PC-3 (cell line): ENCODE measurements at regions not wholly inside any gene's neighbourhood (a gene's known extent, or its start where the extent isn't known, plus 50 kb on each side); places are given as distances from the start of the nearest gene placed in this dataset.

ENCODE experiments used
- ATAC-seq: fragments of 200-7000 bp; cut with Tn5 transposase; 2 replicates; pipeline ENCODE4 v1.9.1; 2020; ENCODE audit warnings: mild to moderate bottlenecking, moderate library complexity
- BruUV-seq: library from RNA; stranded (reverse); fragments of 400-500 nt; replicated peaks from 2 replicates; lab custom pipeline; 2021; lab: Mats Ljungman, UMichigan
- CTCF ChIA-PET: fragments of 300-600 bp; sonication (Branson Sonifier 250); formaldehyde crosslinking; loops from one replicate; lab custom pipeline; 2022; ENCODE audit warnings: antibody characterized with exemption; lab: Charles Lee
- POLR2A ChIA-PET: fragments of 300-600 bp; sonication (Branson Sonifier 250); formaldehyde crosslinking; loops from one replicate; lab custom pipeline; 2022; ENCODE audit warnings: antibody characterized with exemption; ENCODE audit not compliant: unreplicated experiment; lab: Charles Lee
- DNase-seq: peaks from one replicate; pipeline ENCODE4 v3.0.0-alpha.2; 2015
- H2AFZ ChIP-seq: fragments of 300-600 bp; sonication (generic); 2 replicates; pipeline ENCODE4 v1.6.0; 2016; ENCODE audit warnings: antibody characterized with exemption, low read length
- H3F3A ChIP-seq: fragments of 300-600 bp; sonication (generic); one replicate; pipeline ENCODE4 v1.6.0; 2017; ENCODE audit warnings: antibody characterized with exemption, low read length, control low read depth, mild to moderate bottlenecking; ENCODE audit not compliant: unreplicated experiment
- H3K27ac ChIP-seq: fragments of 300-600 bp; sonication (generic); 2 replicates; pipeline ENCODE4 v1.5.1; 2016; ENCODE audit warnings: mild to moderate bottlenecking, low read length
- H3K27me3 ChIP-seq: fragments of 300-600 bp; sonication (generic); 2 replicates; pipeline ENCODE4 v1.6.1; 2016; ENCODE audit warnings: low read length, mixed read lengths
- H3K36me3 ChIP-seq: fragments of 300-600 bp; sonication (generic); 2 replicates; pipeline ENCODE4 v1.6.1; 2016; ENCODE audit warnings: low read depth, mixed run types, low read length, mixed read lengths
- H3K4me1 ChIP-seq: fragments of 300-600 bp; sonication (generic); 2 replicates; pipeline ENCODE4 v1.5.1; 2016; ENCODE audit warnings: low read length; ENCODE audit not compliant: insufficient read depth
- H3K4me2 ChIP-seq: fragments of 300-600 bp; sonication (generic); 2 replicates; pipeline ENCODE4 v1.6.0; 2016; ENCODE audit warnings: low read length
- H3K4me3 ChIP-seq: fragments of 300-600 bp; sonication (generic); 2 replicates; pipeline ENCODE4 v1.5.1; 2016; ENCODE audit warnings: mild to moderate bottlenecking, low read length, mixed read lengths
- H3K79me2 ChIP-seq: fragments of 300-600 bp; sonication (generic); 2 replicates; pipeline ENCODE4 v1.6.1; 2017; ENCODE audit warnings: low read length, mixed read lengths
- H3K9ac ChIP-seq: fragments of 300-600 bp; sonication (generic); 2 replicates; pipeline ENCODE4 v1.6.0; 2016; ENCODE audit warnings: mild to moderate bottlenecking, low read length
- H3K9me2 ChIP-seq: fragments of 300-600 bp; sonication (generic); replicated peaks from 2 replicates; pipeline ENCODE4 v1.6.1; 2016; ENCODE audit warnings: mixed run types, low read length, mixed read lengths
- H3K9me3 ChIP-seq: fragments of 300-600 bp; sonication (generic); 2 replicates; pipeline ENCODE4 v1.6.1; 2016; ENCODE audit warnings: low read length, mixed read lengths
- H4K20me1 ChIP-seq: fragments of 300-600 bp; sonication (generic); 2 replicates; pipeline ENCODE4 v1.6.1; 2016; ENCODE audit warnings: low read length, mixed read lengths
- EZH2 ChIP-seq: fragments of 300-600 bp; sonication (generic); IDR thresholded peaks from one replicate; pipeline ENCODE4 v1.6.1; 2017; ENCODE audit warnings: antibody characterized with exemption, mild to moderate bottlenecking, low read length; ENCODE audit not compliant: unreplicated experiment
- EZH2phosphoT487 ChIP-seq: fragments of 300-600 bp; sonication (generic); IDR thresholded peaks from 2 replicates; pipeline ENCODE4 v1.6.1; 2018; ENCODE audit warnings: mild to moderate bottlenecking, antibody characterized with exemption, low read length, borderline replicate concordance
- intact Hi-C: fragments of 100-400 bp; cut with micrococcal nuclease; formaldehyde crosslinking; loops from 2 replicates; pipeline ENCODE4 v1.9.0; 2023
- TF ChIP-seq, protein P1 (sequence below): fragments of 300-600 bp; sonication (generic); conservative IDR thresholded peaks from 2 replicates; pipeline ENCODE4 v1.5.1; 2017; ENCODE audit warnings: antibody characterized with exemption, low read depth, mild to moderate bottlenecking, low read length

GRCh38 chr7:153090209-153090608 lies 330.7 kb downstream of the ACTR3B start:
- Histone ChIP-seq H3K9ac (no peak overlapping the region), H3K36me3 (no peaks in the 10 kb centered on the region), H3K9me3 (no peaks in the 10 kb centered on the region), H3F3A (no peaks in the 10 kb centered on the region), H3K9me2 (no peaks in the 10 kb centered on the region), H2AFZ (no peak overlapping the region), H3K27ac (no peak overlapping the region), H3K27me3 (peaks cover 52% of the 10 kb centered on the region), H3K4me1 (no peaks in the 10 kb centered on the region), H3K4me3 (no peak overlapping the region), H3K79me2 (no peaks in the 10 kb centered on the region), H3K4me2 (no peak overlapping the region), H4K20me1 (no peaks in the 10 kb centered on the region)
- ChIA-PET POLR2A (no interaction called here), CTCF (no interaction called here)
- no peak for DNase-seq
- no peak for ATAC-seq
- intact Hi-C loops, result no loop called here
- no TSS peak for BruUV-seq
- TF ChIP-seq EZH2 (no peak), EZH2phosphoT487 (no peak)
- TF ChIP-seq, protein P1, sequence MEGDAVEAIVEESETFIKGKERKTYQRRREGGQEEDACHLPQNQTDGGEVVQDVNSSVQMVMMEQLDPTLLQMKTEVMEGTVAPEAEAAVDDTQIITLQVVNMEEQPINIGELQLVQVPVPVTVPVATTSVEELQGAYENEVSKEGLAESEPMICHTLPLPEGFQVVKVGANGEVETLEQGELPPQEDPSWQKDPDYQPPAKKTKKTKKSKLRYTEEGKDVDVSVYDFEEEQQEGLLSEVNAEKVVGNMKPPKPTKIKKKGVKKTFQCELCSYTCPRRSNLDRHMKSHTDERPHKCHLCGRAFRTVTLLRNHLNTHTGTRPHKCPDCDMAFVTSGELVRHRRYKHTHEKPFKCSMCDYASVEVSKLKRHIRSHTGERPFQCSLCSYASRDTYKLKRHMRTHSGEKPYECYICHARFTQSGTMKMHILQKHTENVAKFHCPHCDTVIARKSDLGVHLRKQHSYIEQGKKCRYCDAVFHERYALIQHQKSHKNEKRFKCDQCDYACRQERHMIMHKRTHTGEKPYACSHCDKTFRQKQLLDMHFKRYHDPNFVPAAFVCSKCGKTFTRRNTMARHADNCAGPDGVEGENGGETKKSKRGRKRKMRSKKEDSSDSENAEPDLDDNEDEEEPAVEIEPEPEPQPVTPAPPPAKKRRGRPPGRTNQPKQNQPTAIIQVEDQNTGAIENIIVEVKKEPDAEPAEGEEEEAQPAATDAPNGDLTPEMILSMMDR, result no peak

- Histone ChIP-seq H3F3A (no peaks in the 10 kb centered on the region), H4K20me1 (no peaks in the 10 kb centered on the region), H3K36me3 (no peaks in the 10 kb centered on the region), H3K27me3 (peaks cover 49% of the 10 kb centered on the region), H3K79me2 (no peaks in the 10 kb centered on the region), H3K4me2 (no peak overlapping the region), H3K4me3 (no peak overlapping the region), H2AFZ (no peak overlapping the region), H3K27ac (no peak overlapping the region), H3K9ac (no peak overlapping the region), H3K9me2 (no peaks in the 10 kb centered on the region), H3K4me1 (no peaks in the 10 kb centered on the region), H3K9me3 (no peaks in the 10 kb centered on the region)
- intact Hi-C loops, result no loop called here
- no peak for ATAC-seq
- no TSS peak for BruUV-seq
- POLR2A ChIA-PET, result no interaction called here
- DNase-seq, result no peak
- TF ChIP-seq EZH2phosphoT487 (no peak), EZH2 (no peak)
- TF ChIP-seq, protein P1, result no peak
- CTCF ChIA-PET, result interaction anchor here (0.7 kb wide), 1 partner anchor 17 kb away, joined by 3 read pairs; no protein-coding TSS in a partner anchor
Observed at GRCh38 chr7:153090764-153091163, 331.2 kb downstream of the ACTR3B start.

DNA sequence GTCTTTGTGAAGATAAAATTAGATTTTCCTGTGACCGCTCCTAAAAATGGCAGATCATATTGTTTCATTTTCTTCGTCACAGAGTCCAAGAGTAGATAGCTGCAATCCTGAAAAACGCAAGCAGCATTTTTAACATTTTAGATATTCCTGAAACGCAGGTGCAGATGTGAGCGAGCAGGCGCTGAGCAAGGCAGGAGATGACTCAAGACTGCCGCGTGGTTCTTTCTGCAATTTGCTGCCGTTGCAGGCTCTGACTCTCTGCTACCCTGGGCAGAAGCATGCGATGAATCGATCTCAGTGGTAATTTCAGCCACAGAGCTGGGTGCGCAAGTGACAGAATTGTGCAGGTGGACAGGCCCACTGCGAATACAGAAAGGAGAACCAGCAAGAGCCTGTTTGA lies 331.9 kb downstream of the ACTR3B start:
- ChIA-PET POLR2A (no interaction called here), CTCF (interaction anchor here (0.7 kb wide), 1 partner anchor 17 kb away, joined by 3 read pairs; no protein-coding TSS in a partner anchor)
- Histone ChIP-seq H3K36me3 (no peaks in the 10 kb centered on the region), H3K4me2 (no peak overlapping the region), H3K9ac (no peak overlapping the region), H3K9me3 (no peaks in the 10 kb centered on the region), H3K4me3 (no peak overlapping the region), H3K4me1 (no peaks in the 10 kb centered on the region), H3K79me2 (no peaks in the 10 kb centered on the region), H2AFZ (no peak overlapping the region), H3K27ac (no peak overlapping the region), H3K9me2 (no peaks in the 10 kb centered on the region), H3F3A (no peaks in the 10 kb centered on the region), H4K20me1 (no peaks in the 10 kb centered on the region), H3K27me3 (peaks cover 46% of the 10 kb centered on the region)
- DNase-seq, result no peak
- BruUV-seq, result no TSS peak
- no peak for ATAC-seq
- intact Hi-C loops, result no loop called here
- TF ChIP-seq EZH2, result no peak
- TF ChIP-seq, protein P1, result no peak
- TF ChIP-seq EZH2phosphoT487, result no peak
